ENCODE measurements at regions not wholly inside any gene's neighbourhood (a gene's known extent, or its start where the extent isn't known, plus 50 kb on each side); places are given as distances from the start of the nearest gene placed in this dataset.

DNA sequence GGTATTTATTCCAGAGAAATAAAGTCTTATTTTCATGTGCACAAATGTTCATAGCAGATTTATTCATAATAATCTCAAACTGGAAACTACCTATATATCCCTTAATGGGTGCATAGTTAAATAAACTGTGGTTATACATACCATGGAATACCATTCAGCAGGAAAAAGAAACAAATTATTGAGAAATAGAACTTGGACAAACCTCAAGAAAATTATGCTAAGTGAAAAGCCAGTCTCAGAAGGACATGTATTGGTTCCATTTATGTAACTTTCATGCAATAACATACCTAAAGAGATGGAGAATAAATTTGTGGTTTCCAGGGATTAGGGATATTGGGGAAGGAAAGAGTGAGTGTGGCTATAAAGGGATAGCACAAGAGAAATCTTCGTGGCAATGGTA, 452.6 kb downstream of the SETBP1 start:
- no peaks in the 10 kb centered on the region for H3K27me3 ChIP-seq (replicated peaks in 1 of 7)
- 78 to 92% (median 90%) methylated on average over 1 of the region's 1 CpG for WGBS, 5 donors

DNA sequence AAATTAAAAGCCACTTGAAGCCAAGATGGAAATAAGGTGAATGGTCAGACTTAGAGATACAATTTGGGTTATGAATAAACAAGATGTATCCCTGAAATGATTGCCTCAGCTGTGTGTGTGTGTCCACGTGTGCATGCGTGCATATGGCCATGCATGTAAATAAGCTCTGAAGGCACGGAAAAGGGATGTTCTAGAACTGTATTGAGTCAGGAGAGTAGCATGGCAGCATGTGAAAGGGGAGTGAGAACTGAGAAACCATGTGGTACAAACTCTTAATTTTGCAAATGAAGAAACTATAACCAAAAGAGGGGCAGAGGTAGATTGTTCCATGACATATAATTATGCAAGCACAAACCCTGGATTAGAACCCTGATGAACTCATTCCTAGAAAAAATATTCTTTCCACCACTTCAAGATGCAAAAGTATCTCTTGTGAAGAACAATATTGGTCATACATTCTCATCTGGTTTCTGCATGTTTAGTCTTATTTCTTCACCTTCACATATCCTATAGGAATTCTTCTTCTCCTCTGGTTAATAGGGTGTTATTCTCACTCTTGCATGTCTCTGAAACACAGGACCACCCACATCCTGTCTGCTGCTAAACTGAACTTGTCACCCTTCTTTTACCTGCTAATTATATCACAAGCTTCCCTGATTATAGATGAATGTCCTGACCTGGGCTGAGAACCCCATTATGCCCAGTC, 455.8 kb downstream of the SETBP1 start:
- intact Hi-C loops (cut with DNase I; ENCODE audit: low total_unique reads), result no loop called here
- DNase-seq, result no peak

More for the DNA sequence above, 452.6 kb downstream of the SETBP1 start:
- Histone ChIP-seq H3K4me1 (peaks cover 0 to 18% (median 6%) of the 10 kb centered on the region in 6 donors), H3K36me3 (no peaks in the 10 kb centered on the region), H3K9me3 (no peaks in the 10 kb centered on the region), H3K27ac (no peak overlapping the region), H3K4me3 (no peak overlapping the region)
- TF ChIP-seq POLR2A (IDR thresholded peaks at IDR 0.05) (no peak), POLR2AphosphoS5 (IDR thresholded peaks at IDR 0.05) (no peak)
- TF ChIP-seq, protein P1, sequence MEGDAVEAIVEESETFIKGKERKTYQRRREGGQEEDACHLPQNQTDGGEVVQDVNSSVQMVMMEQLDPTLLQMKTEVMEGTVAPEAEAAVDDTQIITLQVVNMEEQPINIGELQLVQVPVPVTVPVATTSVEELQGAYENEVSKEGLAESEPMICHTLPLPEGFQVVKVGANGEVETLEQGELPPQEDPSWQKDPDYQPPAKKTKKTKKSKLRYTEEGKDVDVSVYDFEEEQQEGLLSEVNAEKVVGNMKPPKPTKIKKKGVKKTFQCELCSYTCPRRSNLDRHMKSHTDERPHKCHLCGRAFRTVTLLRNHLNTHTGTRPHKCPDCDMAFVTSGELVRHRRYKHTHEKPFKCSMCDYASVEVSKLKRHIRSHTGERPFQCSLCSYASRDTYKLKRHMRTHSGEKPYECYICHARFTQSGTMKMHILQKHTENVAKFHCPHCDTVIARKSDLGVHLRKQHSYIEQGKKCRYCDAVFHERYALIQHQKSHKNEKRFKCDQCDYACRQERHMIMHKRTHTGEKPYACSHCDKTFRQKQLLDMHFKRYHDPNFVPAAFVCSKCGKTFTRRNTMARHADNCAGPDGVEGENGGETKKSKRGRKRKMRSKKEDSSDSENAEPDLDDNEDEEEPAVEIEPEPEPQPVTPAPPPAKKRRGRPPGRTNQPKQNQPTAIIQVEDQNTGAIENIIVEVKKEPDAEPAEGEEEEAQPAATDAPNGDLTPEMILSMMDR (IDR thresholded peaks at IDR 0.05 in 8 of 11, conservative IDR thresholded peaks at IDR 0.05 in 3 of 11), result no peak
- intact Hi-C loops (cut with DNase I; ENCODE audit: low total_unique reads), result no loop called here
- no peak for DNase-seq

DNA sequence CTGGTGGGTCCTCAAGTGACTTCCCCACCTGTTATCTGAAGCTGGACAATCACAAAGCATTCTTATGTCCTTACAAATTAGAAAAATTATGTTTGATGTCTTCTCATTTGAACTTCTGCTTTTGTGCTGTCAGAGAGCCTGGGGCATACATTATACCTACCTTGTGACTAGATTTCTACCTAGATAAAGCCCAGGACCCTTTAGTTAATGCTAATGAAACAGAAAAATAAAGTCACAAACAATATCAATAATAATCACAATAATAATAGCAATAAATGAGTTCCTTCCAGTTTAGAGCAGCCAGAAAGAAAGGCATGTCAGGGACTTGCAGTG, 456.4 kb downstream of the SETBP1 start:
- DNase-seq, result no peak
- Histone ChIP-seq H3K27ac (peak overlapping the region in 2 of 8 donors; percentile 26 to 29), H3K27me3 (replicated peaks in 1 of 7) (no peaks in the 10 kb centered on the region), H3K4me1 (peaks cover 0 to 18% (median 6%) of the 10 kb centered on the region in 6 donors), H3K9me3 (peaks cover 0 to 10% (median 0%) of the 10 kb centered on the region in 8 donors), H3K36me3 (no peaks in the 10 kb centered on the region), H3K4me3 (no peak overlapping the region)
- TF ChIP-seq POLR2AphosphoS5 (IDR thresholded peaks at IDR 0.05) (no peak), POLR2A (IDR thresholded peaks at IDR 0.05) (no peak)
- TF ChIP-seq, protein P1 (IDR thresholded peaks at IDR 0.05 in 8 of 11, conservative IDR thresholded peaks at IDR 0.05 in 3 of 11), result no peak
- intact Hi-C loops (cut with DNase I; ENCODE audit: low total_unique reads), result no loop called here

More for the DNA sequence above, 455.8 kb downstream of the SETBP1 start:
- WGBS, 5 donors, result 71 to 89% (median 87%) methylated on average over 3 of the region's 3 CpGs
- Histone ChIP-seq H3K36me3 (no peaks in the 10 kb centered on the region), H3K9me3 (peaks cover 0 to 10% (median 0%) of the 10 kb centered on the region in 8 donors), H3K27me3 (replicated peaks in 1 of 7) (no peaks in the 10 kb centered on the region), H3K27ac (peak overlapping the region in 2 of 8 donors; percentile 26 to 29), H3K4me1 (peaks cover 0 to 18% (median 6%) of the 10 kb centered on the region in 6 donors), H3K4me3 (no peak overlapping the region)
- TF ChIP-seq POLR2A (IDR thresholded peaks at IDR 0.05), result no peak
- TF ChIP-seq, protein P1 (IDR thresholded peaks at IDR 0.05 in 8 of 11, conservative IDR thresholded peaks at IDR 0.05 in 3 of 11), result no peak
- TF ChIP-seq POLR2AphosphoS5 (IDR thresholded peaks at IDR 0.05), result no peak

DNA sequence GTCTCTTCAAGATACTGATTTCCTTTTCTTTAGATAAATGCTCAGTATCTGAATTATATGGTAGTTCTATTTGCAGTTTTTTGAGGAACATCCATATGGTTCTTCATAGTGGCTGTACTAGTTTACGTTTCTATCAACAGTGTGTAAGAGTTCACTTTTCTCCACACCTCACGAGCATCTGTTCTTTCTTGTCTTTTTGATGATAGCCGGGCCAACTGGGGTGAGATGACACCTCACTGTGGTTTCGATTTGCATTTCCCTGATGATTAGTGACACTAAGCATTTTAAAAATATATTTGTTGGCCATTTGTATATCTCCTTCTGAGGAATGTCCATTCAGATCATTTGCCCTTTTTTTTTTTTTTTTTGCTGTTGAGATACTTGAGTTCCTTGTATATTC, 458.8 kb downstream of the SETBP1 start:
- peaks cover 0 to 10% (median 0%) of the 10 kb centered on the region in 8 donors for H3K9me3 ChIP-seq
- no peak for DNase-seq
- TF ChIP-seq POLR2A (IDR thresholded peaks at IDR 0.05) (no peak), POLR2AphosphoS5 (IDR thresholded peaks at IDR 0.05) (no peak)
- TF ChIP-seq, protein P1 (IDR thresholded peaks at IDR 0.05 in 8 of 11, conservative IDR thresholded peaks at IDR 0.05 in 3 of 11), result no peak
- no peaks in the 10 kb centered on the region for H3K27me3 ChIP-seq (replicated peaks in 1 of 7)
- peaks cover 0 to 18% (median 6%) of the 10 kb centered on the region in 6 donors for H3K4me1 ChIP-seq
- no peak overlapping the region for H3K27ac ChIP-seq
- 68 to 82% (median 76%) methylated on average over 4 of the region's 4 CpGs for WGBS, 5 donors
- intact Hi-C loops (cut with DNase I; ENCODE audit: low total_unique reads), result no loop called here
- H3K36me3 ChIP-seq, result no peaks in the 10 kb centered on the region
- no peak overlapping the region for H3K4me3 ChIP-seq
